BLaER1 (cell line): ENCODE measurements at regions not wholly inside any gene's neighbourhood (a gene's known extent, or its start where the extent isn't known, plus 50 kb on each side); places are given as distances from the start of the nearest gene placed in this dataset.

ENCODE experiments used
- H3K27ac ChIP-seq: shearing (Covaris generic); formaldehyde crosslinking; 2 replicates; pipeline ENCODE4 v1.8.1; 2022
- H3K27me3 ChIP-seq: shearing (Covaris generic); formaldehyde crosslinking; 2 replicates; pipeline ENCODE4 v1.8.1; 2022
- H3K36me3 ChIP-seq: shearing (Covaris generic); formaldehyde crosslinking; 2 replicates; pipeline ENCODE4 v1.8.1; 2022
- H3K4me1 ChIP-seq: shearing (Covaris generic); formaldehyde crosslinking; 2 replicates; pipeline ENCODE4 v1.8.1; 2022
- H3K4me2 ChIP-seq: shearing (Covaris generic); formaldehyde crosslinking; 2 replicates; pipeline ENCODE4 v1.8.1; 2022
- H3K4me3 ChIP-seq: shearing (Covaris generic); formaldehyde crosslinking; 2 replicates; pipeline ENCODE4 v1.8.1; 2022
- H3K9ac ChIP-seq: shearing (Covaris generic); formaldehyde crosslinking; 2 replicates; pipeline ENCODE4 v1.8.1; 2022
- H3K9me3 ChIP-seq: shearing (Covaris generic); formaldehyde crosslinking; 2 replicates; pipeline ENCODE4 v1.8.1; 2022
- H4K20me1 ChIP-seq: shearing (Covaris generic); formaldehyde crosslinking; 2 replicates; pipeline ENCODE4 v1.8.1; 2022
- Cebpa-rat ChIP-seq: shearing (Covaris generic); IDR thresholded peaks from 2 replicates; pipeline ENCODE4 v1.8.1; 2022

GRCh38 chr5:23260621-23261020 lies 246.8 kb upstream of the PRDM9 start:
- H3K27me3 ChIP-seq = no peaks in the 10 kb centered on the region
- no peaks in the 10 kb centered on the region for H3K4me1 ChIP-seq
- H3K9ac ChIP-seq = no peak overlapping the region
- H3K36me3 ChIP-seq = no peaks in the 10 kb centered on the region
- no peaks in the 10 kb centered on the region for H3K9me3 ChIP-seq
- no peak overlapping the region for H3K4me2 ChIP-seq
- H3K27ac ChIP-seq = no peak overlapping the region
- no peak overlapping the region for H3K4me3 ChIP-seq
- no peaks in the 10 kb centered on the region for H4K20me1 ChIP-seq
- no peak for TF ChIP-seq Cebpa-rat

DNA sequence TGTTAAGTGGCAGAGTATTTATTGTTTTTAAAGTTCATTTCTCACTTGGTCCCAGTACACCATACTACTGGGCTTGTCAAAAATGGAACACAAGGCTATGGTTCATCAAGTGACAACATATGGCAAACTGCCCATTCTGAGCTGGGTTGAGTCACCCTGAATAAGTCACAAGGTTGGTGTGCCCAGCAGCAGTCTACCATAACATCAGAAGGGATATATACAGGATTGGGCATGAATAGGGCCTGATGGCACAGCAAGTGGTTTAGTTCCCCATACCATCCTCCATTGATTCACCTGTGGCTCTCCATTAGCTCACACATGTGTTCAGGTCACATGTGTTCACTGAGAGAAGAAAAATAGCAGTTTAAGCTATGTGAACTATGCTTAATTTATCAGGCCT lies 249.8 kb upstream of the PRDM9 start:
- TF ChIP-seq Cebpa-rat = no peak
- Histone ChIP-seq H3K27ac (no peak overlapping the region), H4K20me1 (no peaks in the 10 kb centered on the region), H3K9ac (no peak overlapping the region), H3K27me3 (no peaks in the 10 kb centered on the region), H3K9me3 (no peaks in the 10 kb centered on the region), H3K36me3 (no peaks in the 10 kb centered on the region), H3K4me3 (no peak overlapping the region), H3K4me2 (no peak overlapping the region), H3K4me1 (no peaks in the 10 kb centered on the region)

DNA sequence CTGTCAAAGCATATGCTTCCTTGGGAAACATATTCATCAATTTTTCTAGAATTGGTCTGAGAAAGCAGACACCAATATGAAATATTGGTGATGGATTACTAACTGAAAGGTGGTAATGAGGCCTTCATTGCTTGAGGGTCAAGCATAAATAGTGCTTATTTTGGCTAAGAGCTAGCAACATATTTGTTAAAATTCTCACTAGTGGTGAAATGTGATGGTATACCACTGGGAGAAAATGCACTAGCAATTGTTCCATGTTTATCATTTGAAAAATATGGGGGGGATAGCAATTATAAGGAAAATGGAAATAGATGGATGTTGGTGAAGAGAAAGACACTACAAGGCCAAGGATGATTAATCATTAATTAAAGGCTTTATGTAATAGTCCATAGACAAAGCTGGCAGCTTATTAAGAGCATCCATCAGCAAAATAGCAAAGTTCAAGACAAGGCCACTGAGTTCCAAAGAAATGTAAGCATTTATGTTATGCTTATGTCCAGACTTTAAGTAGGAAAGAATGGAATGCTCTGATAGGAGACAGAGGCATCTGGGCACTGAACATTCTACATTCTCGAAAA lies 253.7 kb upstream of the PRDM9 start:
- Histone ChIP-seq H3K9me3 (no peaks in the 10 kb centered on the region), H3K27ac (no peak overlapping the region), H3K4me3 (no peak overlapping the region), H3K4me2 (no peak overlapping the region), H3K27me3 (no peaks in the 10 kb centered on the region), H3K4me1 (no peaks in the 10 kb centered on the region), H4K20me1 (no peaks in the 10 kb centered on the region), H3K9ac (no peak overlapping the region), H3K36me3 (no peaks in the 10 kb centered on the region)
- no peak for TF ChIP-seq Cebpa-rat

GRCh38 chr5:23242891-23243290 lies 264.5 kb upstream of the PRDM9 start:
- Histone ChIP-seq H3K36me3 (no peaks in the 10 kb centered on the region), H4K20me1 (no peaks in the 10 kb centered on the region), H3K9ac (no peak overlapping the region), H3K4me1 (no peaks in the 10 kb centered on the region), H3K4me2 (no peak overlapping the region), H3K27ac (no peak overlapping the region), H3K4me3 (no peak overlapping the region), H3K9me3 (no peaks in the 10 kb centered on the region), H3K27me3 (no peaks in the 10 kb centered on the region)
- TF ChIP-seq Cebpa-rat = no peak

DNA sequence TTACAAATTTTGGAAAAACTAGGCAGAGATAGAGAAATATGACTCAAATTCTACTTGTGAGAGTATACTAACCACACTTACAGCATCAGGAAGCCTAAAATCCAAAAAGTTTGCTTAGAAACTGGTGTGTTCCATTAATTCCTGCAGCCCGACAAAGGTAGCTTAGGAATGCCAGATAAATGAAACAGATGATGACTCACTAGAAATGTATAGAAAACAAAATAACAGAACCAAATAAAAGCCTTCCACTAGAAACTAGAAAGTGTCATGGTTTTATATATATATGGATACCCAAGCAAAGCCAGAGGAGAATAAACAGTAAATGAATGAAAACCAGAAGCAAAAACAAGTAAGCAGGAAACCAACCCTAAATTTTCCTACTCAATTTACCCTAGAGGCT lies 272.2 kb upstream of the PRDM9 start:
- Histone ChIP-seq H3K9me3 (no peaks in the 10 kb centered on the region), H3K36me3 (no peaks in the 10 kb centered on the region), H3K27me3 (no peaks in the 10 kb centered on the region), H3K4me3 (no peak overlapping the region), H4K20me1 (no peaks in the 10 kb centered on the region), H3K9ac (no peak overlapping the region), H3K4me1 (no peaks in the 10 kb centered on the region), H3K4me2 (no peak overlapping the region), H3K27ac (no peak overlapping the region)
- no peak for TF ChIP-seq Cebpa-rat

DNA sequence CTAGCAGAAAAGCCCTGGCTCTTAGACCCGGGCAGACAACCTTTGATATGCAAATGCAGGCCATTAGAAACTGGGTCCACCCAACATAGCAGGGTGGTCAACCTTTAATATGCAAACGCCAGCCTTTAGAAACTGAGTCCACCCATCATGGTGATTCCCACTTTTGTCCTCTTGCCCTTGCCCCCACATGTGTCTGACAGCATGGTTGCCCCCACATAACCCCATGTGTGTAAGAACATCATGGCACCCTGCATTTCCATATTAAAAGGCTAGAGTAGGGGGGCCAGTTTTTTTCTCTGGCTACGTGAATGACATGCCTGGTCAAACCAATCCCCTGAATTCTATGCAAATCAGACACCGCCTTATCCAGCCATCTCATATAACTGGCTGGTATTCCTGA lies 273.2 kb upstream of the PRDM9 start:
- H3K9ac ChIP-seq = no peak overlapping the region
- no peak overlapping the region for H3K27ac ChIP-seq
- H3K36me3 ChIP-seq = no peaks in the 10 kb centered on the region
- no peaks in the 10 kb centered on the region for H3K4me1 ChIP-seq
- no peaks in the 10 kb centered on the region for H4K20me1 ChIP-seq
- H3K4me3 ChIP-seq = no peak overlapping the region
- H3K4me2 ChIP-seq = no peak overlapping the region
- no peaks in the 10 kb centered on the region for H3K27me3 ChIP-seq
- H3K9me3 ChIP-seq = no peaks in the 10 kb centered on the region
- TF ChIP-seq Cebpa-rat = no peak

GRCh38 chr5:23223846-23224245 lies 283.6 kb upstream of the PRDM9 start:
- H3K4me1 ChIP-seq = no peaks in the 10 kb centered on the region

GRCh38 chr5:23221831-23222230 lies 285.6 kb upstream of the PRDM9 start:
- H3K4me3 ChIP-seq = no peak overlapping the region
- H3K27me3 ChIP-seq = no peaks in the 10 kb centered on the region
- H3K9me3 ChIP-seq = no peaks in the 10 kb centered on the region
- H3K4me2 ChIP-seq = no peak overlapping the region
- H3K4me1 ChIP-seq = no peaks in the 10 kb centered on the region
- no peaks in the 10 kb centered on the region for H4K20me1 ChIP-seq
- H3K9ac ChIP-seq = no peak overlapping the region
- no peak overlapping the region for H3K27ac ChIP-seq
- H3K36me3 ChIP-seq = no peaks in the 10 kb centered on the region
- TF ChIP-seq Cebpa-rat = no peak

More at GRCh38 chr5:23223846-23224245, 283.6 kb upstream of the PRDM9 start:
- Histone ChIP-seq H3K9ac (no peak overlapping the region), H3K9me3 (no peaks in the 10 kb centered on the region), H3K27ac (no peak overlapping the region), H4K20me1 (no peaks in the 10 kb centered on the region), H3K4me3 (no peak overlapping the region), H3K4me2 (no peak overlapping the region), H3K36me3 (no peaks in the 10 kb centered on the region), H3K27me3 (no peaks in the 10 kb centered on the region)
- TF ChIP-seq Cebpa-rat = no peak

GRCh38 chr5:23217159-23217558 lies 290.2 kb upstream of the PRDM9 start:
- H3K9ac ChIP-seq = no peak overlapping the region
- H3K27ac ChIP-seq = no peak overlapping the region
- no peaks in the 10 kb centered on the region for H3K27me3 ChIP-seq
- TF ChIP-seq Cebpa-rat = no peak
- no peak overlapping the region for H3K4me3 ChIP-seq
- H3K4me1 ChIP-seq = peaks cover 6% of the 10 kb centered on the region; the same call in 1 of the 2 replicates
- no peaks in the 10 kb centered on the region for H3K36me3 ChIP-seq
- H3K9me3 ChIP-seq = no peaks in the 10 kb centered on the region
- no peaks in the 10 kb centered on the region for H4K20me1 ChIP-seq
- H3K4me2 ChIP-seq = no peak overlapping the region

GRCh38 chr5:23216345-23216744 lies 291.1 kb upstream of the PRDM9 start:
- no peak for TF ChIP-seq Cebpa-rat
- Histone ChIP-seq H3K9ac (no peak overlapping the region), H4K20me1 (no peaks in the 10 kb centered on the region), H3K4me3 (no peak overlapping the region), H3K4me2 (no peak overlapping the region), H3K27ac (no peak overlapping the region), H3K4me1 (peaks cover 6% of the 10 kb centered on the region; the same call in 1 of the 2 replicates), H3K9me3 (no peaks in the 10 kb centered on the region), H3K36me3 (no peaks in the 10 kb centered on the region), H3K27me3 (no peaks in the 10 kb centered on the region)

DNA sequence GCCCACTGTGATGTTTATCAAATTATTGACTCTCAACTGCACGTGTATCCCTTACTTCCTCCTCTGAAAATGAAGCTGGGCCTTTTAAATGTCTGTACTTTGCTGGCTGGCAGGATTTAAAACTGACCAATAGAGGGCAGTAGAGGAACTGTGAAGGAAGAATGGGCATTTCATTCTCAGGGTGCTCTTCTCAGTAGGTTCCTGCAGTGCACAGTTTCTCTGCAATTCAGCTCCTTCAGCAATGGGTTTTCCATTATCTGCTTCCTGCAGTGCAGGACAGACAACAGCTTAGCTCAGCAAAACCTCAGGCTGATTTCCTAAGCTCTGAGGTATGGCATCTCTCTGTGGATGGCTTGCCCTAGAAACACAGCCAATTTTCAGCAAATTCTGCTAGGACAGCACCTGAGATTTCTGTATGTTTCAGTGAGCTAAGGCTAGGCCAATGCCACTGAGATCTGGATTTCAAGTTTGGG lies 298.4 kb upstream of the PRDM9 start:
- H4K20me1 ChIP-seq = no peaks in the 10 kb centered on the region
- H3K27ac ChIP-seq = no peak overlapping the region
- no peak for TF ChIP-seq Cebpa-rat
- H3K4me3 ChIP-seq = no peak overlapping the region
- H3K4me2 ChIP-seq = no peak overlapping the region
- H3K36me3 ChIP-seq = no peaks in the 10 kb centered on the region
- H3K9me3 ChIP-seq = no peaks in the 10 kb centered on the region
- H3K27me3 ChIP-seq = no peaks in the 10 kb centered on the region
- no peak overlapping the region for H3K9ac ChIP-seq
- H3K4me1 ChIP-seq = peaks cover 6% of the 10 kb centered on the region; the same call in 1 of the 2 replicates
